ENCODE measurements at regions not wholly inside any gene's neighbourhood (a gene's known extent, or its start where the extent isn't known, plus 50 kb on each side); places are given as distances from the start of the nearest gene placed in this dataset.

GRCh38 chr4:32396507-32397070 lies 1676.4 kb downstream of the PCDH7 start (continued):
- TF ChIP-seq TCF7L2 (IDR thresholded peaks at IDR 0.05; ENCODE audit: borderline replicate concordance, extremely low read depth, insufficient read depth, insufficient read length) = no peak
- TF ChIP-seq REST (IDR thresholded peaks at IDR 0.05; ENCODE audit: low read depth) = no peak
- TF ChIP-seq SP1 (IDR thresholded peaks at IDR 0.05; ENCODE audit: low read depth) = no peak
- TF ChIP-seq, protein P1, sequence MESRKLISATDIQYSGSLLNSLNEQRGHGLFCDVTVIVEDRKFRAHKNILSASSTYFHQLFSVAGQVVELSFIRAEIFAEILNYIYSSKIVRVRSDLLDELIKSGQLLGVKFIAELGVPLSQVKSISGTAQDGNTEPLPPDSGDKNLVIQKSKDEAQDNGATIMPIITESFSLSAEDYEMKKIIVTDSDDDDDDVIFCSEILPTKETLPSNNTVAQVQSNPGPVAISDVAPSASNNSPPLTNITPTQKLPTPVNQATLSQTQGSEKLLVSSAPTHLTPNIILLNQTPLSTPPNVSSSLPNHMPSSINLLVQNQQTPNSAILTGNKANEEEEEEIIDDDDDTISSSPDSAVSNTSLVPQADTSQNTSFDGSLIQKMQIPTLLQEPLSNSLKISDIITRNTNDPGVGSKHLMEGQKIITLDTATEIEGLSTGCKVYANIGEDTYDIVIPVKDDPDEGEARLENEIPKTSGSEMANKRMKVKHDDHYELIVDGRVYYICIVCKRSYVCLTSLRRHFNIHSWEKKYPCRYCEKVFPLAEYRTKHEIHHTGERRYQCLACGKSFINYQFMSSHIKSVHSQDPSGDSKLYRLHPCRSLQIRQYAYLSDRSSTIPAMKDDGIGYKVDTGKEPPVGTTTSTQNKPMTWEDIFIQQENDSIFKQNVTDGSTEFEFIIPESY (IDR thresholded peaks at IDR 0.05; ENCODE audit: extremely low read depth, insufficient replicate concordance, low read length) = no peak
- no peak for TF ChIP-seq ELF1 (IDR thresholded peaks at IDR 0.05; ENCODE audit: borderline replicate concordance, low read depth)
- no peak for TF ChIP-seq SIN3A (IDR thresholded peaks at IDR 0.05; ENCODE audit: low read depth)
- TF ChIP-seq JUND (IDR thresholded peaks at IDR 0.05) = no peak

DNA sequence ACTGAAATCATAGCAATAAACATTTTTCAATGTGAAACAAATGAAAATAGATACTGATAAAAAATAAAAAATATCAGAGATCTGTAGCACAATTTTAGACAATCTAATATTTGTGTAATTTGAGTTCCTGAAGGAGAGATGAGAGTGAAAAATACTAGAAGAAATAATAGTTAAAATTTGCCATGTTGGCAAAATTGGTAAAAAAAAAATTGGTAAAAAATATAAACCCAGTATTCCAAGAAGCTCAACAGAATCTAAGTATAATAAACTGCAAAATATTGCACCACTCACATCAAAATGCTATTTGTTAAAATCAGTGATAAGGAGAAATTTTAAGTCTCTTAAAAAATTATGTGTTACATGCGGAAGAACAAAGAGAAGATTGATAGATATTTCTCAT lies 1680.7 kb downstream of the PCDH7 start:
- H3K27me3 ChIP-seq (ENCODE audit: insufficient read depth, low read length) = no peaks in the 10 kb centered on the region
- no peaks in the 10 kb centered on the region for H3K36me3 ChIP-seq (ENCODE audit: control insufficient read depth in 1 of 2, insufficient read depth in 2 of 2, low read length in 2 of 2)
- no peak overlapping the region for H3K4me2 ChIP-seq (ENCODE audit: low read length)
- H3K9me3 ChIP-seq (ENCODE audit: control insufficient read depth in 1 of 2, insufficient read depth in 1 of 2, low read depth in 1 of 2, low read length in 2 of 2) = no peaks in the 10 kb centered on the region
- ATAC-seq = no peak
- CTCF ChIA-PET = no interaction called here
- TF ChIP-seq REST (IDR thresholded peaks at IDR 0.05; ENCODE audit: low read depth) = no peak
- TF ChIP-seq, protein P2, sequence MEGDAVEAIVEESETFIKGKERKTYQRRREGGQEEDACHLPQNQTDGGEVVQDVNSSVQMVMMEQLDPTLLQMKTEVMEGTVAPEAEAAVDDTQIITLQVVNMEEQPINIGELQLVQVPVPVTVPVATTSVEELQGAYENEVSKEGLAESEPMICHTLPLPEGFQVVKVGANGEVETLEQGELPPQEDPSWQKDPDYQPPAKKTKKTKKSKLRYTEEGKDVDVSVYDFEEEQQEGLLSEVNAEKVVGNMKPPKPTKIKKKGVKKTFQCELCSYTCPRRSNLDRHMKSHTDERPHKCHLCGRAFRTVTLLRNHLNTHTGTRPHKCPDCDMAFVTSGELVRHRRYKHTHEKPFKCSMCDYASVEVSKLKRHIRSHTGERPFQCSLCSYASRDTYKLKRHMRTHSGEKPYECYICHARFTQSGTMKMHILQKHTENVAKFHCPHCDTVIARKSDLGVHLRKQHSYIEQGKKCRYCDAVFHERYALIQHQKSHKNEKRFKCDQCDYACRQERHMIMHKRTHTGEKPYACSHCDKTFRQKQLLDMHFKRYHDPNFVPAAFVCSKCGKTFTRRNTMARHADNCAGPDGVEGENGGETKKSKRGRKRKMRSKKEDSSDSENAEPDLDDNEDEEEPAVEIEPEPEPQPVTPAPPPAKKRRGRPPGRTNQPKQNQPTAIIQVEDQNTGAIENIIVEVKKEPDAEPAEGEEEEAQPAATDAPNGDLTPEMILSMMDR (IDR thresholded peaks at IDR 0.05 in 2 of 3, conservative IDR thresholded peaks at IDR 0.05 in 1 of 3; ENCODE audit: borderline replicate concordance in 1 of 3, insufficient read depth in 1 of 3, low read depth in 2 of 3, low read length in 2 of 3) = no peak
- TF ChIP-seq CEBPB (IDR thresholded peaks at IDR 0.05; ENCODE audit: low read depth) = no peak
- no peak for TF ChIP-seq ZFX (IDR thresholded peaks at IDR 0.05)
- TF ChIP-seq RAD21 (IDR thresholded peaks at IDR 0.05; ENCODE audit: low read depth) = no peak
- no peaks in the 10 kb centered on the region for H3K9me2 ChIP-seq (ENCODE audit: insufficient read depth)
- H3K79me2 ChIP-seq (ENCODE audit: insufficient read depth, low read length) = no peaks in the 10 kb centered on the region
- H3K4me1 ChIP-seq (ENCODE audit: control insufficient read depth in 1 of 2, insufficient read depth in 2 of 2, low read length in 2 of 2) = no peaks in the 10 kb centered on the region
- POLR2A ChIA-PET = no interaction called here
- no peak overlapping the region for H3K27ac ChIP-seq (ENCODE audit: low read depth, low read length)
- no peak overlapping the region for H3K9ac ChIP-seq (ENCODE audit: low read length)
- no peak overlapping the region for H3K4me3 ChIP-seq (replicated peaks in 1 of 2; ENCODE audit: low read depth in 1 of 2, low read length in 2 of 2)
- H4K20me1 ChIP-seq (ENCODE audit: insufficient read depth) = no peaks in the 10 kb centered on the region
- H2AFZ ChIP-seq (ENCODE audit: low read depth, low read length, poor library complexity, severe bottlenecking) = no peak overlapping the region
- RAD21 ChIA-PET (ENCODE audit: low non-redundant PET in 1 of 2, low total read pairs in 2 of 2, uncharacterized antibody in 2 of 2, unreplicated experiment in 2 of 2) = no interaction called here
- intact Hi-C loops (cut with micrococcal nuclease) = no loop called here
- DNase-seq (ENCODE audit: low read depth, low spot score) = no peak
- no TSS peak for BruUV-seq (replicated peaks)

Data from HCT116 (cell line).